Suprapubic skin (tissue), 3 donors: ENCODE measurements at regions not wholly inside any gene's neighbourhood (a gene's known extent, or its start where the extent isn't known, plus 50 kb on each side); places are given as distances from the start of the nearest gene placed in this dataset.

Experiments
- CTCF ChIP-seq, 2 donors: fragments of 200-600 bp in 1 of 2; fragments of 450-650 bp in 1 of 2; sonication (generic) in 1 of 2; IDR thresholded peaks; one replicate each; pipeline ENCODE4 v1.5.1; 2016 to 2019; ENCODE audit warnings: antibody characterized with exemption in 2 of 2, mild to moderate bottlenecking in 1 of 2, moderate library complexity in 1 of 2
- EP300 ChIP-seq: sonication (generic); formaldehyde crosslinking; IDR thresholded peaks from one replicate; pipeline ENCODE4 v1.6.1; 2017; ENCODE audit warnings: antibody characterized with exemption
- POLR2A ChIP-seq, 2 donors: fragments of 450-650 bp; IDR thresholded peaks; one replicate each; pipeline ENCODE4 v1.6.1; 2017; ENCODE audit warnings: antibody characterized with exemption in 2 of 2, mild to moderate bottlenecking in 2 of 2, moderate library complexity in 2 of 2

- TF ChIP-seq POLR2A (IDR thresholded peaks at IDR 0.05) = no peak
- TF ChIP-seq CTCF (IDR thresholded peaks at IDR 0.05) = no peak
- no peak for TF ChIP-seq EP300
Measured at GRCh38 chr2:207257251-207258250, 91.8 kb upstream of the KLF7 start.
